Renal cortex interstitium (tissue), 11 donors: ENCODE measurements at regions not wholly inside any gene's neighbourhood (a gene's known extent, or its start where the extent isn't known, plus 50 kb on each side); places are given as distances from the start of the nearest gene placed in this dataset.
A peak's percentile ranks its signal among the peaks of the same experiment; 100 is the strongest.

ENCODE experiments used
- DNase-seq, 11 donors: peaks; one replicate each; pipeline ENCODE4 v3.0.0-alpha.2; 2013; ENCODE audit warnings: low read depth in 9 of 11, low spot score in 4 of 11; ENCODE audit errors: extremely low read depth in 1 of 11

- peak in 1 of 11 donors; percentile 14 for DNase-seq
Observed at GRCh38 chr9:14031810-14032209, 282.1 kb downstream of the NFIB start.

GRCh38 chr9:14031060-14031414 is 282.9 kb downstream of the NFIB start:
- peak in 7 of 11 donors; percentile 29 to 64 (median 59) for DNase-seq

GRCh38 chr9:14030375-14031059 is 283.4 kb downstream of the NFIB start:
- peak; percentile 58 to 87 (median 85) for DNase-seq

- DNase-seq, result no peak
Observed at GRCh38 chr9:14029806-14030374, 284.1 kb downstream of the NFIB start.

- DNase-seq, result peak in 7 of 11 donors; percentile 21 to 70 (median 39)
Observed at GRCh38 chr9:14027116-14027800, 286.7 kb downstream of the NFIB start.

GRCh38 chr9:14025741-14026140 is 288.2 kb downstream of the NFIB start:
- DNase-seq, result no peak

- no peak for DNase-seq
Observed at GRCh38 chr9:14023285-14023684, 290.7 kb downstream of the NFIB start.

GRCh38 chr9:14021871-14022525 is 291.9 kb downstream of the NFIB start:
- DNase-seq, result no peak

GRCh38 chr9:14018081-14018480 is 295.9 kb downstream of the NFIB start:
- no peak for DNase-seq

GRCh38 chr9:14014744-14015143 is 299.2 kb downstream of the NFIB start:
- no peak for DNase-seq

GRCh38 chr9:14014218-14014617 is 299.7 kb downstream of the NFIB start:
- no peak for DNase-seq

GRCh38 chr9:14011799-14012560 is 302.0 kb downstream of the NFIB start:
- DNase-seq, result no peak

GRCh38 chr9:14007190-14007769 is 306.7 kb downstream of the NFIB start:
- no peak for DNase-seq

- DNase-seq, result no peak
Observed at GRCh38 chr9:14006386-14007187, 307.4 kb downstream of the NFIB start.

- DNase-seq, result no peak
Observed at GRCh38 chr9:14004110-14004509, 309.8 kb downstream of the NFIB start.

- no peak for DNase-seq
Observed at GRCh38 chr9:13994240-13994639, 319.7 kb downstream of the NFIB start.

- no peak for DNase-seq
Observed at GRCh38 chr9:13993632-13994185, 320.2 kb downstream of the NFIB start.
